Left renal cortex interstitium (tissue), 4 donors: ENCODE measurements at regions not wholly inside any gene's neighbourhood (a gene's known extent, or its start where the extent isn't known, plus 50 kb on each side); places are given as distances from the start of the nearest gene placed in this dataset.

Experiments
- DNase-seq, 4 donors: peaks; one replicate each; pipeline ENCODE4 v3.0.0-alpha.2; 2013; ENCODE audit warnings: low read depth in 4 of 4, low spot score in 2 of 4, missing footprints in 1 of 4

- DNase-seq, result no peak
These were observed 59.8 kb upstream of the FHIT start for GRCh38 chr3:61311044-61311443.

- peak in 2 of 4 donors; percentile 19 to 40 for DNase-seq
These were observed 64.6 kb upstream of the FHIT start for GRCh38 chr3:61315871-61316270.

- DNase-seq, result no peak
These were observed 71.8 kb upstream of the FHIT start for GRCh38 chr3:61323094-61323493.

GRCh38 chr3:61331929-61332552 lies 80.8 kb upstream of the FHIT start:
- no peak for DNase-seq

- DNase-seq, result no peak
These were observed 82.1 kb upstream of the FHIT start for GRCh38 chr3:61333192-61333961.

GRCh38 chr3:61334783-61335182 lies 83.5 kb upstream of the FHIT start:
- no peak for DNase-seq

GRCh38 chr3:61340931-61341461 lies 89.7 kb upstream of the FHIT start:
- no peak for DNase-seq

- no peak for DNase-seq
These were observed 92.3 kb upstream of the FHIT start for GRCh38 chr3:61343543-61343942.

GRCh38 chr3:61345020-61345419 lies 93.8 kb upstream of the FHIT start:
- DNase-seq, result no peak

- no peak for DNase-seq
These were observed 96.7 kb upstream of the FHIT start for GRCh38 chr3:61347981-61348380.

GRCh38 chr3:61349717-61350116 lies 98.5 kb upstream of the FHIT start:
- no peak for DNase-seq

- no peak for DNase-seq
These were observed 99.6 kb upstream of the FHIT start for GRCh38 chr3:61350782-61351309.

- DNase-seq, result no peak
These were observed 101.1 kb upstream of the FHIT start for GRCh38 chr3:61352306-61352705.

GRCh38 chr3:61353382-61353781 lies 102.1 kb upstream of the FHIT start:
- no peak for DNase-seq

- no peak for DNase-seq
These were observed 103.4 kb upstream of the FHIT start for GRCh38 chr3:61354604-61355003.

GRCh38 chr3:61356685-61357084 lies 105.4 kb upstream of the FHIT start:
- DNase-seq, result no peak

GRCh38 chr3:61357902-61358301 lies 106.7 kb upstream of the FHIT start:
- DNase-seq, result no peak

- peak in 2 of 4 donors; percentile 22 to 58 for DNase-seq
These were observed 107.1 kb upstream of the FHIT start for GRCh38 chr3:61358364-61358763.

GRCh38 chr3:61360297-61360965 lies 109.2 kb upstream of the FHIT start:
- DNase-seq, result no peak

- no peak for DNase-seq
These were observed 118.4 kb upstream of the FHIT start for GRCh38 chr3:61369678-61370077.

- DNase-seq, result peak in 1 of 4 donors; percentile 28
These were observed 119.9 kb upstream of the FHIT start for GRCh38 chr3:61371123-61371522.
